22Rv1 (cell line): ENCODE measurements at regions not wholly inside any gene's neighbourhood (a gene's known extent, or its start where the extent isn't known, plus 50 kb on each side); places are given as distances from the start of the nearest gene placed in this dataset.

Source experiments
- ZFX ChIP-seq: fragments of 450-650 bp; IDR thresholded peaks from 2 replicates; pipeline ENCODE4 v1.6.1; 2017; ENCODE audit warnings: antibody characterized with exemption, borderline replicate concordance
- TF ChIP-seq, protein P1 (sequence below): fragments of 450-650 bp; IDR thresholded peaks from 2 replicates; pipeline ENCODE4 v1.5.1; 2017; ENCODE audit warnings: mild to moderate bottlenecking

DNA sequence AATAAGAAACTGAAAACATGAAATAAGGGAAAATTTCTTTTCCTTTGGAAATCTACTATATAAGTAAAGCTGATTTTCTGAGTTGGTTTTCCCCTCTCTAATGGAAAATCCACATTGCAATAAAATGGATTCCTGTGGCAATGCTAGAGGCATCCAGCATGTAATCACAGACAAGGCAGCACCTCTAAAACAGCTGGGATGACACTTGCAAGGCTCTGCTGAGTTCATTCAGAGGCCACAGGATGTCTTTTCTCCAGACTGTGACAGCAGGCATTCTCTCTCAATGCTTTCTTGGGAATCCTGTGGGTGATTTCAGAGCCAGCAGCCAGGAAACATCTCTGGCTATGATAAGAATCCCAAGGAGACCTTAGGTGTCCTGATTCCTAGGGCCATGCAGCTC, 201.3 kb upstream of the BLID start:
- TF ChIP-seq, protein P1, sequence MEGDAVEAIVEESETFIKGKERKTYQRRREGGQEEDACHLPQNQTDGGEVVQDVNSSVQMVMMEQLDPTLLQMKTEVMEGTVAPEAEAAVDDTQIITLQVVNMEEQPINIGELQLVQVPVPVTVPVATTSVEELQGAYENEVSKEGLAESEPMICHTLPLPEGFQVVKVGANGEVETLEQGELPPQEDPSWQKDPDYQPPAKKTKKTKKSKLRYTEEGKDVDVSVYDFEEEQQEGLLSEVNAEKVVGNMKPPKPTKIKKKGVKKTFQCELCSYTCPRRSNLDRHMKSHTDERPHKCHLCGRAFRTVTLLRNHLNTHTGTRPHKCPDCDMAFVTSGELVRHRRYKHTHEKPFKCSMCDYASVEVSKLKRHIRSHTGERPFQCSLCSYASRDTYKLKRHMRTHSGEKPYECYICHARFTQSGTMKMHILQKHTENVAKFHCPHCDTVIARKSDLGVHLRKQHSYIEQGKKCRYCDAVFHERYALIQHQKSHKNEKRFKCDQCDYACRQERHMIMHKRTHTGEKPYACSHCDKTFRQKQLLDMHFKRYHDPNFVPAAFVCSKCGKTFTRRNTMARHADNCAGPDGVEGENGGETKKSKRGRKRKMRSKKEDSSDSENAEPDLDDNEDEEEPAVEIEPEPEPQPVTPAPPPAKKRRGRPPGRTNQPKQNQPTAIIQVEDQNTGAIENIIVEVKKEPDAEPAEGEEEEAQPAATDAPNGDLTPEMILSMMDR = no peak
- TF ChIP-seq ZFX = no peak
